Right renal cortex interstitium (tissue), 3 donors: ENCODE measurements at regions not wholly inside any gene's neighbourhood (a gene's known extent, or its start where the extent isn't known, plus 50 kb on each side); places are given as distances from the start of the nearest gene placed in this dataset.

ENCODE experiments used
- DNase-seq, 3 donors: peaks; one replicate each; pipeline ENCODE4 v3.0.0-alpha.2; 2013; ENCODE audit warnings: low read depth in 3 of 3, low spot score in 2 of 3

- DNase-seq = no peak
Measured at GRCh38 chr4:54793856-54794422, 136.2 kb downstream of the KIT start.
